HEK293 (cell line): ENCODE measurements at regions not wholly inside any gene's neighbourhood (a gene's known extent, or its start where the extent isn't known, plus 50 kb on each side); places are given as distances from the start of the nearest gene placed in this dataset.

Experiments used
- CTCF ChIA-PET: fragments of 350-600 bp; formaldehyde crosslinking; extraction: SDS; loops from one replicate; lab custom pipeline; 2021; ENCODE audit warnings: antibody characterized with exemption; lab: Yijun Ruan, JAX
- POLR2A ChIA-PET: fragments of 300-600 bp; formaldehyde crosslinking; extraction: SDS; loops from one replicate; lab custom pipeline; 2020; ENCODE audit warnings: antibody characterized with exemption, inconsistent platforms; lab: Yijun Ruan, JAX
- H3K27ac ChIP-seq: fragments of 200-500 bp; sonication (Bioruptor generic); 2 replicates; pipeline ENCODE4 v1.5.1; 2014; ENCODE audit warnings: low read depth, low read length, control low read depth, inconsistent platforms; ENCODE audit errors: extremely low read depth
- H3K36me3 ChIP-seq, 2 experiments: fragments of 200-500 bp in 1 of 2; sonication (Bioruptor generic) in 1 of 2; 1 replicate in 1 of 2; 2 replicates in 1 of 2; pipeline ENCODE4 v1.5.1; 2014 to 2017; ENCODE audit warnings: inconsistent platforms in 2 of 2, low read length in 2 of 2; ENCODE audit not compliant: control insufficient read depth in 2 of 2, insufficient read depth in 1 of 2
- H3K4me1 ChIP-seq: fragments of 200-500 bp; sonication (Bioruptor generic); 2 replicates; pipeline ENCODE4 v1.5.1; 2014; ENCODE audit warnings: mild to moderate bottlenecking, low read length, inconsistent platforms; ENCODE audit not compliant: control insufficient read depth, insufficient read depth
- H3K4me3 ChIP-seq: 2 replicates; pipeline ENCODE4 v1.5.1; 2011; ENCODE audit warnings: low read depth, mild to moderate bottlenecking, control low read depth, low read length, moderate library complexity
- H3K9me3 ChIP-seq: fragments of 200-500 bp; sonication (Bioruptor generic); 2 replicates; pipeline ENCODE4 v1.5.1; 2014; ENCODE audit warnings: low read depth, low read length, inconsistent platforms; ENCODE audit not compliant: control insufficient read depth, insufficient read depth
- KLF16 ChIP-seq: fragments of 450-650 bp; formaldehyde crosslinking; IDR thresholded peaks from 2 replicates; pipeline ENCODE4 v1.5.1; 2017; ENCODE audit warnings: missing biosample characterization, missing genetic modification characterization
- TCF7L2 ChIP-seq: IDR thresholded peaks from 2 replicates; pipeline ENCODE4 v1.6.1; 2011; ENCODE audit warnings: low read depth, mild to moderate bottlenecking, inconsistent platforms, low read length, moderate library complexity, borderline replicate concordance
- TRIM28 ChIP-seq: IDR thresholded peaks from 2 replicates; pipeline ENCODE4 v1.6.1; 2011; ENCODE audit warnings: low read length, control low read depth, borderline replicate concordance
- ZBTB8A ChIP-seq: fragments of 450-650 bp; formaldehyde crosslinking; IDR thresholded peaks from 2 replicates; pipeline ENCODE4 v1.5.1; 2016; ENCODE audit warnings: missing biosample characterization, missing genetic modification characterization
- ZNF175 ChIP-seq: fragments of 450-650 bp; formaldehyde crosslinking; IDR thresholded peaks from 2 replicates; pipeline ENCODE4 v1.5.1; 2016; ENCODE audit warnings: missing biosample characterization, missing genetic modification characterization
- ZNF184 ChIP-seq: fragments of 450-650 bp; IDR thresholded peaks from 2 replicates; pipeline ENCODE4 v1.5.1; 2018; ENCODE audit warnings: missing biosample characterization, mild to moderate bottlenecking, missing genetic modification characterization
- ZNF23 ChIP-seq: fragments of 450-650 bp; formaldehyde crosslinking; IDR thresholded peaks from 2 replicates; pipeline ENCODE4 v1.5.1; 2016; ENCODE audit warnings: missing biosample characterization, missing genetic modification characterization, borderline replicate concordance
- ZNF311 ChIP-seq: fragments of 450-650 bp; formaldehyde crosslinking; IDR thresholded peaks from 2 replicates; pipeline ENCODE4 v1.5.1; 2017; ENCODE audit warnings: missing biosample characterization, missing genetic modification characterization, borderline replicate concordance
- ZNF366 ChIP-seq: fragments of 450-650 bp; formaldehyde crosslinking; conservative IDR thresholded peaks from 2 replicates; pipeline ENCODE4 v1.5.1; 2016; ENCODE audit warnings: missing biosample characterization, missing genetic modification characterization
- ZNF433 ChIP-seq: fragments of 450-650 bp; formaldehyde crosslinking; IDR thresholded peaks from 2 replicates; pipeline ENCODE4 v1.5.1; 2016; ENCODE audit warnings: missing biosample characterization, missing genetic modification characterization, low read depth
- ZNF521 ChIP-seq: fragments of 450-650 bp; formaldehyde crosslinking; IDR thresholded peaks from 2 replicates; pipeline ENCODE4 v1.5.1; 2017; ENCODE audit warnings: missing biosample characterization, mild to moderate bottlenecking, missing genetic modification characterization
- ZNF596 ChIP-seq: fragments of 450-650 bp; IDR thresholded peaks from 2 replicates; pipeline ENCODE4 v1.5.0; 2018; ENCODE audit warnings: missing biosample characterization, mild to moderate bottlenecking, missing genetic modification characterization, moderate library complexity
- TF ChIP-seq, protein P1 (sequence below): fragments of 450-650 bp; IDR thresholded peaks from 2 replicates; pipeline ENCODE4 v1.5.1; 2018; ENCODE audit warnings: missing biosample characterization, missing genetic modification characterization
- TF ChIP-seq, protein P2 (sequence below): fragments of 450-650 bp; formaldehyde crosslinking; IDR thresholded peaks from 2 replicates; pipeline ENCODE4 v1.5.1; 2017; ENCODE audit warnings: missing biosample characterization, missing genetic modification characterization
- TF ChIP-seq, protein P3 (sequence below): fragments of 450-650 bp; formaldehyde crosslinking; IDR thresholded peaks from 2 replicates; pipeline ENCODE4 v1.5.1; 2016; ENCODE audit warnings: missing biosample characterization, missing genetic modification characterization
- TF ChIP-seq, protein P4 (sequence below): fragments of 450-650 bp; formaldehyde crosslinking; IDR thresholded peaks from 2 replicates; pipeline ENCODE4 v1.5.1; 2016; ENCODE audit warnings: missing biosample characterization, missing genetic modification characterization
- TF ChIP-seq, protein P5 (sequence below): fragments of 450-650 bp; formaldehyde crosslinking; IDR thresholded peaks from 2 replicates; pipeline ENCODE4 v1.5.1; 2016; ENCODE audit warnings: missing biosample characterization, missing genetic modification characterization, borderline replicate concordance

DNA sequence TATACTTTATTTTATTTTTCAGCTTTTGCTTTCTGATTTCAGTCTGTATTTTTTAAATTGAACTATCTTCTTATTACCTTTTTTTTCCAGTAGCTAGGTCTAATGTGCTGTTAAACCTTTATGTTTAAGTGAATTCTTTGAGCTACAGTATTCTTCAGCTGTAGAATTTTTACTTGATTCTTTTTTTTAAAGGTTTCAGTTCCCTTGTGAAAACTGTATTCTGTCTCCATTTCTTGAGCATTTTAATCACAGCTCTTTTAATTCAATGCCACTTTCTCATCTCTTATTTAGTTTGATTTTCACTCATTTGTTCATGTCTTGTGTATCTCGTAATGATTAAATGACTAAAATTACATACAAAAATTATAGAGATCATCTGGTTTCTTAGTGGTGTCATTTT is 233.8 kb downstream of the MTRR start:
- Histone ChIP-seq H3K36me3 (no peaks in the 10 kb centered on the region), H3K27ac (no peak overlapping the region), H3K9me3 (no peaks in the 10 kb centered on the region), H3K4me3 (no peak overlapping the region), H3K4me1 (no peaks in the 10 kb centered on the region)
- ChIA-PET POLR2A (no interaction called here), CTCF (no interaction called here)
- TF ChIP-seq TCF7L2 (no peak), ZNF175 (no peak), ZNF596 (tag by site-specific recombination) (no peak), ZNF23 (tag by site-specific recombination) (no peak)
- TF ChIP-seq, protein P1, sequence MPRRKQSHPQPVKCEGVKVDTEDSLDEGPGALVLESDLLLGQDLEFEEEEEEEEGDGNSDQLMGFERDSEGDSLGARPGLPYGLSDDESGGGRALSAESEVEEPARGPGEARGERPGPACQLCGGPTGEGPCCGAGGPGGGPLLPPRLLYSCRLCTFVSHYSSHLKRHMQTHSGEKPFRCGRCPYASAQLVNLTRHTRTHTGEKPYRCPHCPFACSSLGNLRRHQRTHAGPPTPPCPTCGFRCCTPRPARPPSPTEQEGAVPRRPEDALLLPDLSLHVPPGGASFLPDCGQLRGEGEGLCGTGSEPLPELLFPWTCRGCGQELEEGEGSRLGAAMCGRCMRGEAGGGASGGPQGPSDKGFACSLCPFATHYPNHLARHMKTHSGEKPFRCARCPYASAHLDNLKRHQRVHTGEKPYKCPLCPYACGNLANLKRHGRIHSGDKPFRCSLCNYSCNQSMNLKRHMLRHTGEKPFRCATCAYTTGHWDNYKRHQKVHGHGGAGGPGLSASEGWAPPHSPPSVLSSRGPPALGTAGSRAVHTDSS (tag by site-specific recombination), result no peak
- TF ChIP-seq, protein P2, sequence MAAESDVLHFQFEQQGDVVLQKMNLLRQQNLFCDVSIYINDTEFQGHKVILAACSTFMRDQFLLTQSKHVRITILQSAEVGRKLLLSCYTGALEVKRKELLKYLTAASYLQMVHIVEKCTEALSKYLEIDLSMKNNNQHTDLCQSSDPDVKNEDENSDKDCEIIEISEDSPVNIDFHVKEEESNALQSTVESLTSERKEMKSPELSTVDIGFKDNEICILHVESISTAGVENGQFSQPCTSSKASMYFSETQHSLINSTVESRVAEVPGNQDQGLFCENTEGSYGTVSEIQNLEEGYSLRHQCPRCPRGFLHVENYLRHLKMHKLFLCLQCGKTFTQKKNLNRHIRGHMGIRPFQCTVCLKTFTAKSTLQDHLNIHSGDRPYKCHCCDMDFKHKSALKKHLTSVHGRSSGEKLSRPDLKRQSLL (tag by site-specific recombination), result no peak

DNA sequence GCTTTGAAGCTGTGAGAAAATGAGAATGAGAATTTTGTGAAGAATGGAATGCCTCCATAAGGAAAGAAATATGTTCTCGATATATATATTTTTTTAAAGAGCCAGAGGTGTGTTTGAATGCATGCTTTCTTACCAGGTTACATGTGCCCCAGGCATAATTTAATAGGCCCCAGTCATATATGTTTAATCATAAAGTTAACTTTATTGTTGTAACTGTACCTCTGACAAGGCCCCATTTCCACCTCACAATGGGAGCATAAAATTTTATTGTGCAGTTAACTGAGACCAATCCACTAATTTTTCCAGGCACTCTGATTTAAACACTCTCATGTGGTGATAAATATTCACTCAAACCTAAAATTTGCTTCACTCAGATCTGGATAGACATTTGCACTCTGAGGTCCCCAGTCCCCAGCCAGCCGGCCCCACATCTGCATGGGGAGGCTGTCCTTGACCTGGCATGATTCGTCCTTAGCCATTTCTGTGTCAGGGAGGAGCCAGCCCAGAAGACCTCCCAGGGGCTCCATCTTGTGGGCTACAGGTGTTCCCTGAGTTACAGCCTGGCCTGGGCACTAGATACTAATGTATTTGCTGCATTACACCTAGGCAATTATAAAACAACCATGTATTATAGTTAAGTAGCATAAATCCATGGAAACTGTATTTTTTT is 245.8 kb downstream of the MTRR start:
- POLR2A ChIA-PET, result no interaction called here
- no peaks in the 10 kb centered on the region for H3K9me3 ChIP-seq
- no peaks in the 10 kb centered on the region for H3K4me1 ChIP-seq
- no peak overlapping the region for H3K4me3 ChIP-seq
- CTCF ChIA-PET, result no interaction called here
- H3K27ac ChIP-seq, result no peak overlapping the region
- no peaks in the 10 kb centered on the region for H3K36me3 ChIP-seq
- TF ChIP-seq ZNF366, result no peak
- TF ChIP-seq, protein P3, sequence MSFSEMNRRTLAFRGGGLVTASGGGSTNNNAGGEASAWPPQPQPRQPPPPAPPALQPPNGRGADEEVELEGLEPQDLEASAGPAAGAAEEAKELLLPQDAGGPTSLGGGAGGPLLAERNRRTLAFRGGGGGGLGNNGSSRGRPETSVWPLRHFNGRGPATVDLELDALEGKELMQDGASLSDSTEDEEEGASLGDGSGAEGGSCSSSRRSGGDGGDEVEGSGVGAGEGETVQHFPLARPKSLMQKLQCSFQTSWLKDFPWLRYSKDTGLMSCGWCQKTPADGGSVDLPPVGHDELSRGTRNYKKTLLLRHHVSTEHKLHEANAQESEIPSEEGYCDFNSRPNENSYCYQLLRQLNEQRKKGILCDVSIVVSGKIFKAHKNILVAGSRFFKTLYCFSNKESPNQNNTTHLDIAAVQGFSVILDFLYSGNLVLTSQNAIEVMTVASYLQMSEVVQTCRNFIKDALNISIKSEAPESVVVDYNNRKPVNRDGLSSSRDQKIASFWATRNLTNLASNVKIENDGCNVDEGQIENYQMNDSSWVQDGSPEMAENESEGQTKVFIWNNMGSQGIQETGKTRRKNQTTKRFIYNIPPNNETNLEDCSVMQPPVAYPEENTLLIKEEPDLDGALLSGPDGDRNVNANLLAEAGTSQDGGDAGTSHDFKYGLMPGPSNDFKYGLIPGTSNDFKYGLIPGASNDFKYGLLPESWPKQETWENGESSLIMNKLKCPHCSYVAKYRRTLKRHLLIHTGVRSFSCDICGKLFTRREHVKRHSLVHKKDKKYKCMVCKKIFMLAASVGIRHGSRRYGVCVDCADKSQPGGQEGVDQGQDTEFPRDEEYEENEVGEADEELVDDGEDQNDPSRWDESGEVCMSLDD (tag by site-specific recombination), result no peak
- TF ChIP-seq ZNF311 (tag by site-specific recombination), result no peak
- TF ChIP-seq TRIM28, result no peak
- TF ChIP-seq KLF16 (tag by site-specific recombination), result no peak
- TF ChIP-seq, protein P1 (tag by site-specific recombination), result no peak
- no peak for TF ChIP-seq ZNF184 (tag by site-specific recombination)
- TF ChIP-seq, protein P4, sequence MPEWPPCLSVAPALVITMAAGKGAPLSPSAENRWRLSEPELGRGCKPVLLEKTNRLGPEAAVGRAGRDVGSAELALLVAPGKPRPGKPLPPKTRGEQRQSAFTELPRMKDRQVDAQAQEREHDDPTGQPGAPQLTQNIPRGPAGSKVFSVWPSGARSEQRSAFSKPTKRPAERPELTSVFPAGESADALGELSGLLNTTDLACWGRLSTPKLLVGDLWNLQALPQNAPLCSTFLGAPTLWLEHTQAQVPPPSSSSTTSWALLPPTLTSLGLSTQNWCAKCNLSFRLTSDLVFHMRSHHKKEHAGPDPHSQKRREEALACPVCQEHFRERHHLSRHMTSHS, result no peak

DNA sequence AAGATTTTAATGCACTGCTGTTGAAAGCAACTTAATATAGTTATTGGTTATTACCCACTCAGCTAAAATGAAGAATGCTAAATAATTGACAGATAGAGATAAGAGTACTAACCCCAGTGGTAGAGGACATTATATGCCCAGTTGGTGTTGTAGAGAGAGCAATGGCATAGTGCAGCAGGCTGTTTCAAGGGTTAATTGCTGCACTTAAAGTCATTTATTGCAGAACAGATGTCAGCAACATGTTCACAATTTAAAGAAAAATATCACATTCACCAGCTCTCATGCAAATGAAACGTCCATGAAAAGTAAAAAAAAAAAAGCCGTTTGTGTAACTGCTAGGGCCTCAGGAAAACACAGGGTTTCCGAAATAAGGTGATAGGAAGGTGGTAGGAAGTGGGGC is 254.6 kb downstream of the MTRR start:
- H3K9me3 ChIP-seq, result no peaks in the 10 kb centered on the region
- no peak overlapping the region for H3K27ac ChIP-seq
- H3K4me3 ChIP-seq, result no peak overlapping the region
- H3K36me3 ChIP-seq, result no peaks in the 10 kb centered on the region
- H3K4me1 ChIP-seq, result no peaks in the 10 kb centered on the region
- POLR2A ChIA-PET, result no interaction called here
- CTCF ChIA-PET, result no interaction called here
- TF ChIP-seq, protein P5, sequence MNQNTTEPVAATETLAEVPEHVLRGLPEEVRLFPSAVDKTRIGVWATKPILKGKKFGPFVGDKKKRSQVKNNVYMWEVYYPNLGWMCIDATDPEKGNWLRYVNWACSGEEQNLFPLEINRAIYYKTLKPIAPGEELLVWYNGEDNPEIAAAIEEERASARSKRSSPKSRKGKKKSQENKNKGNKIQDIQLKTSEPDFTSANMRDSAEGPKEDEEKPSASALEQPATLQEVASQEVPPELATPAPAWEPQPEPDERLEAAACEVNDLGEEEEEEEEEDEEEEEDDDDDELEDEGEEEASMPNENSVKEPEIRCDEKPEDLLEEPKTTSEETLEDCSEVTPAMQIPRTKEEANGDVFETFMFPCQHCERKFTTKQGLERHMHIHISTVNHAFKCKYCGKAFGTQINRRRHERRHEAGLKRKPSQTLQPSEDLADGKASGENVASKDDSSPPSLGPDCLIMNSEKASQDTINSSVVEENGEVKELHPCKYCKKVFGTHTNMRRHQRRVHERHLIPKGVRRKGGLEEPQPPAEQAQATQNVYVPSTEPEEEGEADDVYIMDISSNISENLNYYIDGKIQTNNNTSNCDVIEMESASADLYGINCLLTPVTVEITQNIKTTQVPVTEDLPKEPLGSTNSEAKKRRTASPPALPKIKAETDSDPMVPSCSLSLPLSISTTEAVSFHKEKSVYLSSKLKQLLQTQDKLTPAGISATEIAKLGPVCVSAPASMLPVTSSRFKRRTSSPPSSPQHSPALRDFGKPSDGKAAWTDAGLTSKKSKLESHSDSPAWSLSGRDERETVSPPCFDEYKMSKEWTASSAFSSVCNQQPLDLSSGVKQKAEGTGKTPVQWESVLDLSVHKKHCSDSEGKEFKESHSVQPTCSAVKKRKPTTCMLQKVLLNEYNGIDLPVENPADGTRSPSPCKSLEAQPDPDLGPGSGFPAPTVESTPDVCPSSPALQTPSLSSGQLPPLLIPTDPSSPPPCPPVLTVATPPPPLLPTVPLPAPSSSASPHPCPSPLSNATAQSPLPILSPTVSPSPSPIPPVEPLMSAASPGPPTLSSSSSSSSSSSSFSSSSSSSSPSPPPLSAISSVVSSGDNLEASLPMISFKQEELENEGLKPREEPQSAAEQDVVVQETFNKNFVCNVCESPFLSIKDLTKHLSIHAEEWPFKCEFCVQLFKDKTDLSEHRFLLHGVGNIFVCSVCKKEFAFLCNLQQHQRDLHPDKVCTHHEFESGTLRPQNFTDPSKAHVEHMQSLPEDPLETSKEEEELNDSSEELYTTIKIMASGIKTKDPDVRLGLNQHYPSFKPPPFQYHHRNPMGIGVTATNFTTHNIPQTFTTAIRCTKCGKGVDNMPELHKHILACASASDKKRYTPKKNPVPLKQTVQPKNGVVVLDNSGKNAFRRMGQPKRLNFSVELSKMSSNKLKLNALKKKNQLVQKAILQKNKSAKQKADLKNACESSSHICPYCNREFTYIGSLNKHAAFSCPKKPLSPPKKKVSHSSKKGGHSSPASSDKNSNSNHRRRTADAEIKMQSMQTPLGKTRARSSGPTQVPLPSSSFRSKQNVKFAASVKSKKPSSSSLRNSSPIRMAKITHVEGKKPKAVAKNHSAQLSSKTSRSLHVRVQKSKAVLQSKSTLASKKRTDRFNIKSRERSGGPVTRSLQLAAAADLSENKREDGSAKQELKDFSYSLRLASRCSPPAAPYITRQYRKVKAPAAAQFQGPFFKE (tag by site-specific recombination), result no peak
- no peak for TF ChIP-seq ZBTB8A
- no peak for TF ChIP-seq ZNF433 (tag by site-specific recombination)
- no peak for TF ChIP-seq ZNF521
